ENCODE measurements at regions not wholly inside any gene's neighbourhood (a gene's known extent, or its start where the extent isn't known, plus 50 kb on each side); places are given as distances from the start of the nearest gene placed in this dataset.

- Histone ChIP-seq H3K4me1 (ENCODE audit: control insufficient read depth, insufficient read depth, low read length) (no peaks in the 10 kb centered on the region), H3K36me3 (ENCODE audit: control insufficient read depth, insufficient read depth, low read length) (no peaks in the 10 kb centered on the region)
These were observed 273.2 kb upstream of the MEF2C start for GRCh38 chr5:89156226-89156625.

GRCh38 chr5:89147031-89147430 is 264.0 kb upstream of the MEF2C start:
- DNase-seq, result no peak
- Histone ChIP-seq H3K36me3 (ENCODE audit: control insufficient read depth, insufficient read depth, low read length) (no peaks in the 10 kb centered on the region), H3K4me1 (ENCODE audit: control insufficient read depth, insufficient read depth, low read length) (no peaks in the 10 kb centered on the region), H3K27me3 (ENCODE audit: control insufficient read depth, insufficient read depth, low read length) (no peaks in the 10 kb centered on the region), H3K27ac (ENCODE audit: low read length) (no peak overlapping the region), H3K4me3 (ENCODE audit: low read length) (no peak overlapping the region), H3K9me3 (ENCODE audit: control insufficient read depth, low read depth, low read length) (no peaks in the 10 kb centered on the region)
- WGBS (ENCODE audit: insufficient coverage, low lambda C conversion rate), result no CpG with 5 or more reads among the region's 1 CpG

More at GRCh38 chr5:89156226-89156625, 273.2 kb upstream of the MEF2C start:
- no peak overlapping the region for H3K27ac ChIP-seq (ENCODE audit: low read length)
- DNase-seq, result no peak
- H3K4me3 ChIP-seq (ENCODE audit: low read length), result no peak overlapping the region
- H3K9me3 ChIP-seq (ENCODE audit: control insufficient read depth, low read depth, low read length), result no peaks in the 10 kb centered on the region
- no peaks in the 10 kb centered on the region for H3K27me3 ChIP-seq (ENCODE audit: control insufficient read depth, insufficient read depth, low read length)

GRCh38 chr5:89137148-89137547 is 254.2 kb upstream of the MEF2C start:
- H3K27ac ChIP-seq (ENCODE audit: low read length), result no peak overlapping the region
- no peak for DNase-seq
- H3K9me3 ChIP-seq (ENCODE audit: control insufficient read depth, low read depth, low read length), result no peaks in the 10 kb centered on the region
- H3K36me3 ChIP-seq (ENCODE audit: control insufficient read depth, insufficient read depth, low read length), result no peaks in the 10 kb centered on the region
- H3K4me3 ChIP-seq (ENCODE audit: low read length), result no peak overlapping the region
- H3K27me3 ChIP-seq (ENCODE audit: control insufficient read depth, insufficient read depth, low read length), result no peaks in the 10 kb centered on the region
- H3K4me1 ChIP-seq (ENCODE audit: control insufficient read depth, insufficient read depth, low read length), result no peaks in the 10 kb centered on the region
- WGBS (ENCODE audit: insufficient coverage, low lambda C conversion rate), result no CpG with 5 or more reads among the region's 1 CpG

GRCh38 chr5:89133975-89134374 is 251.0 kb upstream of the MEF2C start:
- Histone ChIP-seq H3K27me3 (ENCODE audit: control insufficient read depth, insufficient read depth, low read length) (no peaks in the 10 kb centered on the region), H3K4me3 (ENCODE audit: low read length) (no peak overlapping the region), H3K36me3 (ENCODE audit: control insufficient read depth, insufficient read depth, low read length) (no peaks in the 10 kb centered on the region), H3K9me3 (ENCODE audit: control insufficient read depth, low read depth, low read length) (no peaks in the 10 kb centered on the region), H3K27ac (ENCODE audit: low read length) (no peak overlapping the region), H3K4me1 (ENCODE audit: control insufficient read depth, insufficient read depth, low read length) (peaks cover 3% of the 10 kb centered on the region)
- no peak for DNase-seq
- whole genome bisulfite sequencing (ENCODE audit: insufficient coverage, low lambda C conversion rate), result 100% methylated on average over 1 of the region's 1 CpG

- peaks cover 10% of the 10 kb centered on the region for H3K4me1 ChIP-seq (ENCODE audit: control insufficient read depth, insufficient read depth, low read length)
- no CpG with 5 or more reads among the region's 1 CpG for WGBS (ENCODE audit: insufficient coverage, low lambda C conversion rate)
- no peaks in the 10 kb centered on the region for H3K27me3 ChIP-seq (ENCODE audit: control insufficient read depth, insufficient read depth, low read length)
- H3K9me3 ChIP-seq (ENCODE audit: control insufficient read depth, low read depth, low read length), result no peaks in the 10 kb centered on the region
- no peak overlapping the region for H3K27ac ChIP-seq (ENCODE audit: low read length)
- H3K36me3 ChIP-seq (ENCODE audit: control insufficient read depth, insufficient read depth, low read length), result no peaks in the 10 kb centered on the region
- DNase-seq, result no peak
- no peak overlapping the region for H3K4me3 ChIP-seq (ENCODE audit: low read length)
These were observed 250.1 kb upstream of the MEF2C start for GRCh38 chr5:89133129-89133528.

GRCh38 chr5:89130851-89131250 is 247.9 kb upstream of the MEF2C start:
- H3K36me3 ChIP-seq (ENCODE audit: control insufficient read depth, insufficient read depth, low read length), result no peaks in the 10 kb centered on the region
- H3K4me1 ChIP-seq (ENCODE audit: control insufficient read depth, insufficient read depth, low read length), result peaks cover 11% of the 10 kb centered on the region
- no peaks in the 10 kb centered on the region for H3K9me3 ChIP-seq (ENCODE audit: control insufficient read depth, low read depth, low read length)
- WGBS (ENCODE audit: insufficient coverage, low lambda C conversion rate), result 88% methylated on average over 1 of the region's 1 CpG
- DNase-seq, result no peak
- H3K27me3 ChIP-seq (ENCODE audit: control insufficient read depth, insufficient read depth, low read length), result no peaks in the 10 kb centered on the region
- H3K27ac ChIP-seq (ENCODE audit: low read length), result no peak overlapping the region
- H3K4me3 ChIP-seq (ENCODE audit: low read length), result no peak overlapping the region

- H3K27ac ChIP-seq (ENCODE audit: low read length), result no peak overlapping the region
- WGBS (ENCODE audit: insufficient coverage, low lambda C conversion rate), result 100% methylated on average over 1 of the region's 1 CpG
These were observed 247.0 kb upstream of the MEF2C start for GRCh38 chr5:89129941-89130340.

GRCh38 chr5:89128906-89129625 is 246.1 kb upstream of the MEF2C start:
- DNase-seq, result peak in 1 of 2 donors; percentile 27
- H3K27me3 ChIP-seq (ENCODE audit: control insufficient read depth, insufficient read depth, low read length), result no peaks in the 10 kb centered on the region
- H3K36me3 ChIP-seq (ENCODE audit: control insufficient read depth, insufficient read depth, low read length), result no peaks in the 10 kb centered on the region
- H3K27ac ChIP-seq (ENCODE audit: low read length), result no peak overlapping the region
- WGBS (ENCODE audit: insufficient coverage, low lambda C conversion rate), result 20% methylated on average over 1 of the region's 2 CpGs
- peaks cover 11% of the 10 kb centered on the region for H3K4me1 ChIP-seq (ENCODE audit: control insufficient read depth, insufficient read depth, low read length)
- no peak overlapping the region for H3K4me3 ChIP-seq (ENCODE audit: low read length)
- no peaks in the 10 kb centered on the region for H3K9me3 ChIP-seq (ENCODE audit: control insufficient read depth, low read depth, low read length)

More at GRCh38 chr5:89129941-89130340, 247.0 kb upstream of the MEF2C start:
- peaks cover 11% of the 10 kb centered on the region for H3K4me1 ChIP-seq (ENCODE audit: control insufficient read depth, insufficient read depth, low read length)
- no peaks in the 10 kb centered on the region for H3K9me3 ChIP-seq (ENCODE audit: control insufficient read depth, low read depth, low read length)
- no peaks in the 10 kb centered on the region for H3K36me3 ChIP-seq (ENCODE audit: control insufficient read depth, insufficient read depth, low read length)
- no peak overlapping the region for H3K4me3 ChIP-seq (ENCODE audit: low read length)
- no peak for DNase-seq
- no peaks in the 10 kb centered on the region for H3K27me3 ChIP-seq (ENCODE audit: control insufficient read depth, insufficient read depth, low read length)

- no peak for DNase-seq
- no peaks in the 10 kb centered on the region for H3K36me3 ChIP-seq (ENCODE audit: control insufficient read depth, insufficient read depth, low read length)
- H3K4me1 ChIP-seq (ENCODE audit: control insufficient read depth, insufficient read depth, low read length), result peaks cover 15% of the 10 kb centered on the region
- H3K27ac ChIP-seq (ENCODE audit: low read length), result no peak overlapping the region
- no CpG with 5 or more reads among the region's 2 CpGs for WGBS (ENCODE audit: insufficient coverage, low lambda C conversion rate)
- H3K4me3 ChIP-seq (ENCODE audit: low read length), result no peak overlapping the region
- H3K27me3 ChIP-seq (ENCODE audit: control insufficient read depth, insufficient read depth, low read length), result no peaks in the 10 kb centered on the region
- H3K9me3 ChIP-seq (ENCODE audit: control insufficient read depth, low read depth, low read length), result no peaks in the 10 kb centered on the region
These were observed 245.1 kb upstream of the MEF2C start for GRCh38 chr5:89128092-89128491.

GRCh38 chr5:89127191-89127590 is 244.2 kb upstream of the MEF2C start:
- H3K4me3 ChIP-seq (ENCODE audit: low read length), result no peak overlapping the region
- H3K36me3 ChIP-seq (ENCODE audit: control insufficient read depth, insufficient read depth, low read length), result no peaks in the 10 kb centered on the region
- no peaks in the 10 kb centered on the region for H3K9me3 ChIP-seq (ENCODE audit: control insufficient read depth, low read depth, low read length)
- H3K27ac ChIP-seq (ENCODE audit: low read length), result no peak overlapping the region
- no peak for DNase-seq
- peaks cover 19% of the 10 kb centered on the region for H3K4me1 ChIP-seq (ENCODE audit: control insufficient read depth, insufficient read depth, low read length)
- no peaks in the 10 kb centered on the region for H3K27me3 ChIP-seq (ENCODE audit: control insufficient read depth, insufficient read depth, low read length)
- WGBS (ENCODE audit: insufficient coverage, low lambda C conversion rate), result 86% methylated on average over 1 of the region's 3 CpGs

- Histone ChIP-seq H3K4me1 (ENCODE audit: control insufficient read depth, insufficient read depth, low read length) (peaks cover 19% of the 10 kb centered on the region), H3K4me3 (ENCODE audit: low read length) (no peak overlapping the region), H3K9me3 (ENCODE audit: control insufficient read depth, low read depth, low read length) (no peaks in the 10 kb centered on the region), H3K27ac (ENCODE audit: low read length) (no peak overlapping the region), H3K36me3 (ENCODE audit: control insufficient read depth, insufficient read depth, low read length) (no peaks in the 10 kb centered on the region), H3K27me3 (ENCODE audit: control insufficient read depth, insufficient read depth, low read length) (no peaks in the 10 kb centered on the region)
- no peak for DNase-seq
- no CpG with 5 or more reads among the region's 2 CpGs for WGBS (ENCODE audit: insufficient coverage, low lambda C conversion rate)
These were observed 242.4 kb upstream of the MEF2C start for GRCh38 chr5:89125372-89125771.

All from large intestine (tissue), 3 donors.